GM18499 (cell line): ENCODE measurements at regions not wholly inside any gene's neighbourhood (a gene's known extent, or its start where the extent isn't known, plus 50 kb on each side); places are given as distances from the start of the nearest gene placed in this dataset.

Experiments used
- ATAC-seq: cut with Tn5 transposase; IDR thresholded peaks from one replicate; pipeline ENCODE4 v1.9.1; 2021; ENCODE audit warnings: moderate number of reproducible peaks; ENCODE audit not compliant: insufficient read depth, unreplicated experiment

- no peak for ATAC-seq
Measured at GRCh38 chr13:106888148-106888547, 320.2 kb upstream of the ARGLU1 start.

GRCh38 chr13:106887686-106888085, 319.7 kb upstream of the ARGLU1 start:
- ATAC-seq, result no peak

- ATAC-seq, result no peak
Measured at GRCh38 chr13:106883976-106884375, 316.0 kb upstream of the ARGLU1 start.

GRCh38 chr13:106882246-106882645, 314.3 kb upstream of the ARGLU1 start:
- no peak for ATAC-seq

GRCh38 chr13:106879806-106880205, 311.9 kb upstream of the ARGLU1 start:
- ATAC-seq, result no peak

GRCh38 chr13:106874323-106874722, 306.4 kb upstream of the ARGLU1 start:
- ATAC-seq, result no peak

- no peak for ATAC-seq
Measured at GRCh38 chr13:106873810-106874209, 305.9 kb upstream of the ARGLU1 start.

GRCh38 chr13:106867249-106867648, 299.3 kb upstream of the ARGLU1 start:
- no peak for ATAC-seq

GRCh38 chr13:106865716-106866440, 297.9 kb upstream of the ARGLU1 start:
- no peak for ATAC-seq

GRCh38 chr13:106859533-106859904, 291.6 kb upstream of the ARGLU1 start:
- ATAC-seq, result no peak

GRCh38 chr13:106858903-106859532, 291.1 kb upstream of the ARGLU1 start:
- ATAC-seq, result no peak

GRCh38 chr13:106852436-106852835, 284.5 kb upstream of the ARGLU1 start:
- no peak for ATAC-seq

- ATAC-seq, result no peak
Measured at GRCh38 chr13:106850973-106851650, 283.2 kb upstream of the ARGLU1 start.

- no peak for ATAC-seq
Measured at GRCh38 chr13:106846571-106847448, 278.9 kb upstream of the ARGLU1 start.

- no peak for ATAC-seq
Measured at GRCh38 chr13:106836186-106836802, 268.4 kb upstream of the ARGLU1 start.

- no peak for ATAC-seq
Measured at GRCh38 chr13:106835477-106835876, 267.5 kb upstream of the ARGLU1 start.

GRCh38 chr13:106821979-106822378, 254.0 kb upstream of the ARGLU1 start:
- no peak for ATAC-seq

- ATAC-seq, result no peak
Measured at GRCh38 chr13:106819413-106820180, 251.7 kb upstream of the ARGLU1 start.

- no peak for ATAC-seq
Measured at GRCh38 chr13:106818971-106819370, 251.0 kb upstream of the ARGLU1 start.
